Thyroid gland (tissue), 4 donors: ENCODE measurements at regions not wholly inside any gene's neighbourhood (a gene's known extent, or its start where the extent isn't known, plus 50 kb on each side); places are given as distances from the start of the nearest gene placed in this dataset.

ENCODE experiments used
- DNase-seq, 2 donors: peaks; one replicate each; pipeline ENCODE4 v3.0.0-alpha.2; 2019
- H3K27ac ChIP-seq, 3 donors: fragments of 200-600 bp; sonication (generic); 1 replicate in 2 of 3; 2 replicates in 1 of 3; pipeline ENCODE4 v1.5.1; 2016 to 2019; ENCODE audit warnings: mild to moderate bottlenecking in 1 of 3, moderate library complexity in 1 of 3
- H3K27me3 ChIP-seq: fragments of 200-600 bp; sonication (generic); one replicate; pipeline ENCODE4 v1.5.1; 2019
- H3K36me3 ChIP-seq, 2 donors: fragments of 200-600 bp; sonication (generic); one replicate each; pipeline ENCODE4 v1.5.1; 2016 to 2019
- H3K4me1 ChIP-seq, 2 donors: fragments of 200-600 bp; sonication (generic); one replicate each; pipeline ENCODE4 v1.5.1; 2017 to 2019
- H3K4me3 ChIP-seq, 3 donors: fragments of 200-600 bp; sonication (generic); replicated peaks in 1 of 3; 1 replicate in 2 of 3; 2 replicates in 1 of 3; pipeline ENCODE4 v1.5.1; 2016; ENCODE audit warnings: mild to moderate bottlenecking in 1 of 3
- H3K9me3 ChIP-seq: fragments of 200-600 bp; sonication (generic); one replicate; pipeline ENCODE4 v1.5.1; 2017
- CTCF ChIP-seq, 6 experiments: fragments of 200-600 bp in 3 of 6; fragments of 450-650 bp in 3 of 6; sonication (generic) in 3 of 6; IDR thresholded peaks; one replicate each; pipeline ENCODE4 v1.5.1; 2016 to 2019; ENCODE audit warnings: antibody characterized with exemption in 6 of 6, mild to moderate bottlenecking in 2 of 6, inconsistent platforms in 1 of 6, moderate library complexity in 1 of 6
- POLR2A ChIP-seq, 2 donors: fragments of 450-650 bp; IDR thresholded peaks; one replicate each; pipeline ENCODE4 v1.6.1; 2017; ENCODE audit warnings: antibody characterized with exemption in 2 of 2, mild to moderate bottlenecking in 2 of 2, moderate library complexity in 1 of 2
- WGBS, 2 donors: methylation state at CpG; one replicate each; pipeline ENCODE4 v1.1.5; 2017; 5-methylcytosine and 5-hydroxymethylcytosine counted together
- intact Hi-C: fragments of 100-400 bp; cut with DNase I; formaldehyde crosslinking; loops from one replicate; pipeline ENCODE4 v1.15.1; 2023

GRCh38 chr3:21938267-21938681, 187.3 kb upstream of the ZNF385D start:
- H3K9me3 ChIP-seq: no peaks in the 10 kb centered on the region
- intact Hi-C loops: no loop called here
- DNase-seq: no peak
- H3K27ac ChIP-seq: no peak overlapping the region
- no peaks in the 10 kb centered on the region for H3K36me3 ChIP-seq
- TF ChIP-seq CTCF (IDR thresholded peaks at IDR 0.05): no peak
- no peak for TF ChIP-seq POLR2A (IDR thresholded peaks at IDR 0.05)
- WGBS, 2 donors: 89 to 93% methylated on average over 5 of the region's 5 CpGs
- no peaks in the 10 kb centered on the region for H3K4me1 ChIP-seq
- H3K27me3 ChIP-seq: no peaks in the 10 kb centered on the region
- no peak overlapping the region for H3K4me3 ChIP-seq

DNA sequence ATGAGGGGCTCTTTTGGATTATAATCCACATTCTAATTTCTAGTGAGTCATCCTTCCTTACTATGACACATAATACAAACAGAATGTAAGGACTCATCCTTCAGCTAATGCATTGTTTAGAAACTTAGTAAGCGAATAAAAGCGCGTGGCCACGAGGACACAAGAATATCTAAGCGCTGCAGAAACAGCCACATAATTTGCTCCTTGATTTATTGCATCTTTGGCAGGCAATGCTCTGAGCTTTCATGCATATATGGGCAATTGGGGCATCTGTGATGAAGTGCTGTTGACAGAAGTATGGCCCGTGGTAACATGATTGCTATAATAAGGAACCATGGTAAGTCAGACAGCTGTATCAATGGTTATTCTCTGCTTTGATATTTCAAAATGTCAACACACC, 191.3 kb upstream of the ZNF385D start:
- Histone ChIP-seq H3K27me3 (no peaks in the 10 kb centered on the region), H3K4me3 (no peak overlapping the region), H3K27ac (no peak overlapping the region), H3K9me3 (no peaks in the 10 kb centered on the region), H3K4me1 (no peaks in the 10 kb centered on the region), H3K36me3 (no peaks in the 10 kb centered on the region)
- no peak for TF ChIP-seq POLR2A (IDR thresholded peaks at IDR 0.05)
- no peak for TF ChIP-seq CTCF (IDR thresholded peaks at IDR 0.05)
- intact Hi-C loops: no loop called here
- no peak for DNase-seq
- WGBS, 2 donors: 87 to 92% methylated on average over 6 of the region's 6 CpGs

DNA sequence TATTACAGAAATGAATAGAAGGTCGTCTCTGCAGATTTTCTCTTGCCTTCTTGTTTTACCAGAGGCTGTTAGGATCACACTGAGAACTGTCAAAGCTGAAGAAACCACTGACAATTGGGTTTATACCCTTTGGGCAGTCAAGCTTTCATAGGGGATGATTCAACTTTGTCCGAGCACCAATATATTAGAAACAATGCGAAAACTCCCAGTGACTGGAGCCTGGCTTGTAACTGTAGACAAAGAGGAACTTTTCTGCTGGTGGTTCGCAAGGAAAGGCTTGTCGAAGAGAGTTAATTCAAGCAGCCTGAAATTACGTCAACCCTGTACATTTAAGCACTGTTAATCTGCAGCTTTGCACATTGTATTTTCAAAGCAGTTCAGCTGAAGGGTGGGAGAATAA, 193.2 kb upstream of the ZNF385D start:
- H3K36me3 ChIP-seq: no peaks in the 10 kb centered on the region
- intact Hi-C loops: no loop called here
- no peaks in the 10 kb centered on the region for H3K9me3 ChIP-seq
- H3K4me1 ChIP-seq: no peaks in the 10 kb centered on the region
- TF ChIP-seq POLR2A (IDR thresholded peaks at IDR 0.05) (no peak), CTCF (IDR thresholded peaks at IDR 0.05) (no peak)
- H3K27me3 ChIP-seq: no peaks in the 10 kb centered on the region
- no peak overlapping the region for H3K4me3 ChIP-seq
- WGBS, 2 donors: 61 to 72% methylated on average over 6 of the region's 6 CpGs
- H3K27ac ChIP-seq: no peak overlapping the region
- no peak for DNase-seq

DNA sequence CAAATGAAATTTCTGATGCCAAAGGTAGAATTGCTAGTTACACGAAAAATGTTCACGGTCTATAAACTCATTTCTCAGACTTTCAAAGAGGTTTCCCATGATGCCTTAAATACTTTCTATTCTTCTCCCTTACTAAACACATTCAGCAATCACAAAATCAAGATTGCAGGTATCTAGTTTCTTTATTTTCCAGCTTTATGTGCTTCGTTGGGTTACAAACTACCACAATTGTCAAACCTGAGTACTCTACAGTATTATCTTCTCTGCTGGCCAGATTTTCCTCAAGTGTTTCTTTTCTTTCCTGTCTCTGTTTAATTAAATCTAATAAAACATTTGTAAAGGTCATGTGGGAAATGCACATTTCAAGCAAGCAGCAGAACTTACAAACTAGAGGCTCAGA, 201.8 kb upstream of the ZNF385D start:
- no peak for DNase-seq
- no peaks in the 10 kb centered on the region for H3K4me1 ChIP-seq
- no peak overlapping the region for H3K4me3 ChIP-seq
- TF ChIP-seq CTCF (IDR thresholded peaks at IDR 0.05): no peak
- TF ChIP-seq POLR2A (IDR thresholded peaks at IDR 0.05): no peak
- H3K9me3 ChIP-seq: no peaks in the 10 kb centered on the region
- H3K36me3 ChIP-seq: no peaks in the 10 kb centered on the region
- intact Hi-C loops: no loop called here
- no peak overlapping the region for H3K27ac ChIP-seq
- WGBS, 2 donors: 87 to 89% methylated on average over 3 of the region's 3 CpGs
- no peaks in the 10 kb centered on the region for H3K27me3 ChIP-seq

DNA sequence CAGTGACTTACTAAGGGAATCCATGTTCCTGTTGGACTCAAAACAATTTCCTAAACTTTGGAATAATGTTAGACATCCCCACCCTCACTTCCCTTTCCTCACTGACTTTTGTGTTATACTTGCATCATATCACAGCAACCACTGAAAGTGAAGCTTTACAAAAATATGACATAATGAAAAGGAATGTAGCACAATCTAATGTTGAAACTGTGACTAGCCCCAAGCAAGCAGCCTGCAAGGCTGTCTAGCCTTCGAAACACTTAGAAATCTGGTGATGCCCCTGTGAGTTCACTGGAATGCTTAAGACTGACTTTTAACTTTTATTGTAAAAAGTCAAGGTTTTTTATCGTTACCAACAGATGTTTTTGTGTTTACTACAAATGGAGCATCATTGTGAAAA, 203.7 kb upstream of the ZNF385D start:
- H3K36me3 ChIP-seq: no peaks in the 10 kb centered on the region
- H3K27me3 ChIP-seq: no peaks in the 10 kb centered on the region
- H3K27ac ChIP-seq: no peak overlapping the region
- intact Hi-C loops: no loop called here
- H3K9me3 ChIP-seq: no peaks in the 10 kb centered on the region
- H3K4me3 ChIP-seq: no peak overlapping the region
- H3K4me1 ChIP-seq: no peaks in the 10 kb centered on the region
- 92 to 95% methylated on average over 2 of the region's 2 CpGs for WGBS, 2 donors
- DNase-seq: no peak
- no peak for TF ChIP-seq POLR2A (IDR thresholded peaks at IDR 0.05)
- TF ChIP-seq CTCF (IDR thresholded peaks at IDR 0.05): no peak
